ENCODE measurements at regions not wholly inside any gene's neighbourhood (a gene's known extent, or its start where the extent isn't known, plus 50 kb on each side); places are given as distances from the start of the nearest gene placed in this dataset.

DNA sequence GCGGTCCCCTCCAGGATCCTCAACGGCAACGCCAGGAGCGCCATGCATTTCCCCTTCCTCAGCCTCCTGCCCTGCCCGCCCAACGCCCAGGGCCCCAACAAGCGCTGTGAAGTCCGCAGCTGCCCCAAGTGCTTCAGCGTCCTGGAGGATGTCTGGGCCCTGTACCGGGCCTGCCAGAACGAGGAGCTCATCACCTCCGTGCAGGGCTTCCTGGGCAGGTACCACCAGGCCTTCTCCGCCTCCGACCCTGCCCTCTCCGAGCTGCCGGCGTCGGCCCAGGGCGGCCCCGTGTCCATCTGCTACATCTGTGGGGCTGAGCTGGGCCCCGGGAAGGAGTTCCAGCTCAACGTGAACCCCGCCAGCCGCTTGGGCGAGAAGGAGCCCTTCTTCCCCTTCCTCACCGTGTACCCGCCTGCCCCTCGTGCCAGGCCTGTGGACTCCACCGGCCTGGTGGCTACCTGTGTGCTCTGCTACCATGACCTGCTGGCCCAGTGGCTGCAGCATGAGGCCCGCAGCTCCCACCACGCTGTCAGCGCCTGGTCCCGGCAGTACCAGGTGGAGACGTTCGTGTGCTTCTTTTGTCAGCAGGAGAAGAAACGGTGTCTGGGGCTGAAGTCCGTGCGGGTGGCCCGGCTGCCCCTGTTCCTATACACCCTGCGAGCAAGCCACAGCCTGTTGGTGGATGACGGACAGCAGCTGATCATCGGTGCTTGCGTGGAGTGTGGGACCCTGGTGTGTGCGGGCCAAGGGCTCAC is 58.9 kb upstream of the CIBAR2 start:
- no peak overlapping the region for H3K9ac ChIP-seq (ENCODE audit: insufficient read depth in 1 of 2, low read length in 2 of 2)
- WGBS, 2 donors: 89% methylated on average over 40 to 44 of the region's 44 CpGs
- H3K4me3 ChIP-seq: no peak overlapping the region
- no peak for TF ChIP-seq CTCF (IDR thresholded peaks at IDR 0.05; ENCODE audit: control extremely low read depth, extremely low read depth)
- H3K9me3 ChIP-seq (ENCODE audit: control insufficient read depth in 4 of 4, insufficient read depth in 3 of 4, low read length in 3 of 4): no peaks in the 10 kb centered on the region
- H3K27me3 ChIP-seq (ENCODE audit: control insufficient read depth in 3 of 3, insufficient read depth in 3 of 3, low read length in 2 of 3): no peaks in the 10 kb centered on the region
- H3K27ac ChIP-seq (ENCODE audit: low read depth in 1 of 2, low read length in 1 of 2): peak overlapping the region in 1 of 2 donors; percentile 33
- H3K36me3 ChIP-seq (ENCODE audit: control insufficient read depth in 4 of 4, insufficient read depth in 4 of 4, low read length in 4 of 4): peaks cover 0 to 16% (median 2%) of the 10 kb centered on the region in 4 donors
- peaks cover 6 to 80% (median 30%) of the 10 kb centered on the region in 5 donors for H3K4me1 ChIP-seq (ENCODE audit: control insufficient read depth in 5 of 5, insufficient read depth in 5 of 5, low read length in 5 of 5)
- ATAC-seq (ENCODE audit: insufficient read depth, low FRiP score) (no peak), DNase-seq (no peak)

- Histone ChIP-seq H3K4me3 (no peak overlapping the region), H3K36me3 (ENCODE audit: control insufficient read depth in 4 of 4, insufficient read depth in 4 of 4, low read length in 4 of 4) (peaks cover 0 to 18% (median 2%) of the 10 kb centered on the region in 4 donors), H3K4me1 (ENCODE audit: control insufficient read depth in 5 of 5, insufficient read depth in 5 of 5, low read length in 5 of 5) (peaks cover 6 to 84% (median 29%) of the 10 kb centered on the region in 5 donors), H3K27me3 (ENCODE audit: control insufficient read depth in 3 of 3, insufficient read depth in 3 of 3, low read length in 2 of 3) (no peaks in the 10 kb centered on the region), H3K9ac (ENCODE audit: insufficient read depth in 1 of 2, low read length in 2 of 2) (peak overlapping the region in 1 of 2 donors; percentile 60), H3K27ac (ENCODE audit: low read depth in 1 of 2, low read length in 1 of 2) (peak overlapping the region in 1 of 2 donors; percentile 40), H3K9me3 (ENCODE audit: control insufficient read depth in 4 of 4, insufficient read depth in 3 of 4, low read length in 3 of 4) (no peaks in the 10 kb centered on the region)
- WGBS, 2 donors: 40 to 51% methylated on average over 21 of the region's 21 CpGs
- no peak for TF ChIP-seq CTCF (IDR thresholded peaks at IDR 0.05; ENCODE audit: control extremely low read depth, extremely low read depth)
- ATAC-seq (ENCODE audit: insufficient read depth, low FRiP score) (no peak), DNase-seq (peak in 2 of 3 donors; percentile 45 to 54)
Measured at GRCh38 chr16:85171759-85172454, 59.6 kb upstream of the CIBAR2 start.

- no peak for ATAC-seq (ENCODE audit: insufficient read depth, low FRiP score)
- WGBS, 2 donors: 32 to 39% methylated on average over 28 of the region's 28 CpGs
- no peak overlapping the region for H3K4me3 ChIP-seq
- peaks cover 6 to 82% (median 24%) of the 10 kb centered on the region in 5 donors for H3K4me1 ChIP-seq (ENCODE audit: control insufficient read depth in 5 of 5, insufficient read depth in 5 of 5, low read length in 5 of 5)
- H3K27me3 ChIP-seq (ENCODE audit: control insufficient read depth in 3 of 3, insufficient read depth in 3 of 3, low read length in 2 of 3): no peaks in the 10 kb centered on the region
- TF ChIP-seq CTCF (IDR thresholded peaks at IDR 0.05; ENCODE audit: control extremely low read depth, extremely low read depth): no peak
- H3K9me3 ChIP-seq (ENCODE audit: control insufficient read depth in 4 of 4, insufficient read depth in 3 of 4, low read length in 3 of 4): no peaks in the 10 kb centered on the region
- H3K36me3 ChIP-seq (ENCODE audit: control insufficient read depth in 4 of 4, insufficient read depth in 4 of 4, low read length in 4 of 4): peaks cover 0 to 25% (median 3%) of the 10 kb centered on the region in 4 donors
- peak overlapping the region in 1 of 2 donors; percentile 60 for H3K9ac ChIP-seq (ENCODE audit: insufficient read depth in 1 of 2, low read length in 2 of 2)
- peak in 2 of 3 donors; percentile 59 to 63 for DNase-seq
- H3K27ac ChIP-seq (ENCODE audit: low read depth in 1 of 2, low read length in 1 of 2): peak overlapping the region; percentile 24 to 40
Measured at GRCh38 chr16:85172455-85173145, 60.3 kb upstream of the CIBAR2 start.
